Pancreas (tissue), 10 donors: ENCODE measurements at regions not wholly inside any gene's neighbourhood (a gene's known extent, or its start where the extent isn't known, plus 50 kb on each side); places are given as distances from the start of the nearest gene placed in this dataset.

Source experiments
- ATAC-seq, 4 donors: fragments of 200-7000 bp; cut with Tn5 transposase; one replicate each; pipeline versions ENCODE4 v1.8.0 to v1.9.1; 2020; ENCODE audit warnings: mild to moderate bottlenecking in 4 of 4, moderate library complexity in 4 of 4
- DNase-seq, 6 donors: peaks; one replicate each; pipeline ENCODE4 v3.0.0-alpha.2; 2020
- FAIRE-seq: peaks from 2 replicates; lab custom pipeline; 2012; peaks lifted over from hg19 to GRCh38; lab: Jason Lieb, UNC
- H3K27ac ChIP-seq, 4 donors: fragments of 200-600 bp; sonication (generic); 1 replicate in 3 of 4; 2 replicates in 1 of 4; pipeline versions ENCODE4 v1.5.0 to v1.8.0; 2020
- H3K27me3 ChIP-seq, 4 donors: fragments of 200-600 bp; one replicate each; pipeline ENCODE4 v1.8.0; 2021
- H3K36me3 ChIP-seq, 3 donors: fragments of 200-600 bp; sonication (generic) in 1 of 3; one replicate each; pipeline versions ENCODE4 v1.5.0 to v1.8.0; 2020 to 2021
- H3K4me1 ChIP-seq, 3 donors: fragments of 200-600 bp; one replicate each; pipeline ENCODE4 v1.8.0; 2021
- H3K4me3 ChIP-seq, 4 donors: fragments of 200-600 bp; sonication (generic) in 2 of 4; one replicate each; pipeline versions ENCODE4 v1.5.0 to v1.8.0; 2020 to 2021
- H3K9me3 ChIP-seq, 4 donors: fragments of 200-600 bp; one replicate each; pipeline ENCODE4 v1.8.0; 2021
- CTCF ChIP-seq, 4 donors: fragments of 200-600 bp; sonication (generic) in 3 of 4; IDR thresholded peaks; one replicate each; pipeline versions ENCODE4 v1.5.0 to v1.8.0; 2021; ENCODE audit warnings: antibody characterized with exemption in 4 of 4
- WGBS, 2 donors: extraction: QIAGEN DNeasy Blood & Tissue Kit; methylation state at CpG; one replicate each; pipeline ENCODE4 v1.1.7; 2013; 5-methylcytosine and 5-hydroxymethylcytosine counted together
- intact Hi-C, 3 donors: fragments of 100-400 bp; cut with DNase I; formaldehyde crosslinking; loops; one replicate each; pipeline versions ENCODE4 v1.11.1 to v1.14.2; 2022
- donor health status: healthy with polysubstance abuse.
- donor health status: DM: no; HTN: no; CAD: no; lungs with moderate emphysema.
- donor health status: DM: no; HTN: no; CAD: no.
- donor health status: control.
- donor health status: control.
- donor health status: Bipolar disorder and iron deficiency.
- donor health status: DM: yes; HTN: yes; CAD: no.
- donor health status: DM: no; HTN: no; CAD: no.
- donor health status: DM: no; HTN: no; CAD: no.
- donor health status: DM: yes; HTN: yes; CAD: no.

- no peak for ATAC-seq
- no peak for TF ChIP-seq CTCF (IDR thresholded peaks at IDR 0.05)
These were observed 139.9 kb downstream of the MRPL57 start for GRCh38 chr13:21316376-21316775.

GRCh38 chr13:21318891-21319532 is 140.1 kb downstream of the ZDHHC20 start:
- no peak overlapping the region for H3K27ac ChIP-seq
- DNase-seq (peak in 1 of 6 donors; percentile 45), FAIRE-seq (no peak), ATAC-seq (no peak)
- H3K27me3 ChIP-seq = no peaks in the 10 kb centered on the region
- no peak for TF ChIP-seq CTCF (IDR thresholded peaks at IDR 0.05)
- 60 to 69% methylated on average over 50 of the region's 50 CpGs for WGBS, 2 donors
- H3K36me3 ChIP-seq = no peaks in the 10 kb centered on the region
- intact Hi-C loops = no loop called here
- H3K4me1 ChIP-seq = no peaks in the 10 kb centered on the region
- no peak overlapping the region for H3K4me3 ChIP-seq
- no peaks in the 10 kb centered on the region for H3K9me3 ChIP-seq

More at GRCh38 chr13:21316376-21316775, 139.9 kb downstream of the MRPL57 start:
- FAIRE-seq (no peak), DNase-seq (no peak)
- intact Hi-C loops = no loop called here
- Histone ChIP-seq H3K9me3 (no peaks in the 10 kb centered on the region), H3K4me1 (no peaks in the 10 kb centered on the region), H3K4me3 (no peak overlapping the region), H3K36me3 (no peaks in the 10 kb centered on the region), H3K27me3 (no peaks in the 10 kb centered on the region), H3K27ac (no peak overlapping the region)

GRCh38 chr13:21319869-21320641 is 139.0 kb downstream of the ZDHHC20 start:
- Histone ChIP-seq H3K27ac (no peak overlapping the region), H3K27me3 (no peaks in the 10 kb centered on the region), H3K4me1 (no peaks in the 10 kb centered on the region), H3K9me3 (no peaks in the 10 kb centered on the region), H3K36me3 (no peaks in the 10 kb centered on the region), H3K4me3 (no peak overlapping the region)
- intact Hi-C loops = no loop called here
- ATAC-seq (no peak), FAIRE-seq (no peak), DNase-seq (no peak)
- 96 to 97% methylated on average over 40 of the region's 40 CpGs for WGBS, 2 donors
- no peak for TF ChIP-seq CTCF (IDR thresholded peaks at IDR 0.05)

GRCh38 chr13:21320642-21321034 is 138.5 kb downstream of the ZDHHC20 start:
- TF ChIP-seq CTCF (IDR thresholded peaks at IDR 0.05) = no peak
- Histone ChIP-seq H3K9me3 (no peaks in the 10 kb centered on the region), H3K27ac (no peak overlapping the region), H3K4me1 (no peaks in the 10 kb centered on the region), H3K36me3 (no peaks in the 10 kb centered on the region), H3K27me3 (no peaks in the 10 kb centered on the region), H3K4me3 (no peak overlapping the region)
- FAIRE-seq (no peak), ATAC-seq (no peak), DNase-seq (peak in 1 of 6 donors; percentile 39)
- intact Hi-C loops = no loop called here
- WGBS, 2 donors = 85 to 90% methylated on average over 8 of the region's 8 CpGs

GRCh38 chr13:21321269-21321668 is 137.8 kb downstream of the ZDHHC20 start:
- FAIRE-seq = no peak
- Histone ChIP-seq H3K36me3 (no peaks in the 10 kb centered on the region), H3K27me3 (no peaks in the 10 kb centered on the region), H3K4me3 (no peak overlapping the region), H3K9me3 (no peaks in the 10 kb centered on the region), H3K4me1 (no peaks in the 10 kb centered on the region), H3K27ac (no peak overlapping the region)
- 73 to 74% methylated on average over 7 of the region's 7 CpGs for WGBS, 2 donors
- DNase-seq = no peak
- ATAC-seq = no peak
- intact Hi-C loops = no loop called here
- no peak for TF ChIP-seq CTCF (IDR thresholded peaks at IDR 0.05)
